ENCODE measurements at regions not wholly inside any gene's neighbourhood (a gene's known extent, or its start where the extent isn't known, plus 50 kb on each side); places are given as distances from the start of the nearest gene placed in this dataset.

- TF ChIP-seq TEAD4 (IDR thresholded peaks at IDR 0.05; ENCODE audit: low read length) (no peak), TEAD4 (CRISPR knock-in tag; IDR thresholded peaks at IDR 0.05; ENCODE audit: borderline replicate concordance) (no peak), LEF1 (IDR thresholded peaks at IDR 0.05) (no peak), NR4A1 (CRISPR knock-in tag; IDR thresholded peaks at IDR 0.05) (no peak), NR4A1 (tag; IDR thresholded peaks at IDR 0.05) (no peak), TFAM (CRISPR knock-in tag; conservative IDR thresholded peaks at IDR 0.05) (no peak), POLR2G (IDR thresholded peaks at IDR 0.05; ENCODE audit: low read depth, low read length) (no peak), HOXB6 (CRISPR knock-in tag; IDR thresholded peaks at IDR 0.05; ENCODE audit: borderline replicate concordance) (no peak), MYC (IDR thresholded peaks at IDR 0.05; ENCODE audit: low read depth, low read length) (no peak), MYC (CRISPR knock-in tag; IDR thresholded peaks at IDR 0.05; ENCODE audit: borderline replicate concordance, low read depth) (no peak), ZNF707 (CRISPR knock-in tag; conservative IDR thresholded peaks at IDR 0.05) (no peak), SPI1 (IDR thresholded peaks at IDR 0.05; ENCODE audit: borderline replicate concordance, low read depth, low read length) (no peak)
Measured at GRCh38 chr9:81798606-81799005, 109.3 kb upstream of the TLE1 start (continued).

- Histone ChIP-seq H3K4me1 (replicated peaks in 1 of 2; ENCODE audit: control insufficient read depth in 2 of 2, insufficient read depth in 2 of 2, low read length in 2 of 2) (no peaks in the 10 kb centered on the region), H4K20me1 (replicated peaks; ENCODE audit: control insufficient read depth, insufficient read depth, low read length) (no peaks in the 10 kb centered on the region), H3K79me2 (ENCODE audit: control insufficient read depth, insufficient read depth, low read length) (no peaks in the 10 kb centered on the region), H3K36me3 (ENCODE audit: control insufficient read depth, insufficient read depth, low read length) (no peaks in the 10 kb centered on the region), H3K4me3 (no peak overlapping the region), H3K4me2 (ENCODE audit: insufficient read depth, low read length) (no peak overlapping the region), H3K9ac (ENCODE audit: insufficient read depth in 1 of 2, low read depth in 2 of 2, low read length in 2 of 2) (no peak overlapping the region), H2AFZ (ENCODE audit: low read depth, low read length) (no peak overlapping the region), H3K9me3 (replicated peaks; ENCODE audit: control insufficient read depth, insufficient read depth, low read depth, low read length) (no peaks in the 10 kb centered on the region), H3K27ac (ENCODE audit: extremely low read depth, low read depth, low read length) (no peak overlapping the region), H3K9me1 (ENCODE audit: control insufficient read depth, insufficient read depth, low read length) (no peaks in the 10 kb centered on the region), H3K27me3 (ENCODE audit: control insufficient read depth in 2 of 2, insufficient read depth in 2 of 2, low read length in 2 of 2) (no peaks in the 10 kb centered on the region)
- WGBS (ENCODE audit: insufficient coverage, low coverage, missing lambda C conversion rate) = no CpG with 5 or more reads among the region's 3 CpGs
- ChIA-PET POLR2A (no interaction called here), CTCF (ENCODE audit: low intra/inter-chr PET ratio) (no interaction called here)
- ATAC-seq (no peak), FAIRE-seq (no peak), DNase-seq (ENCODE audit: extremely low read depth in 1 of 4, low spot score in 3 of 4) (no peak)
- in situ Hi-C loops (cut with MboI) = no loop called here
- intact Hi-C loops (cut with micrococcal nuclease) = no loop called here
- TF ChIP-seq SMARCA4 (IDR thresholded peaks at IDR 0.05) (no peak), TCF7L2 (IDR thresholded peaks at IDR 0.05; ENCODE audit: low read depth, low read length) (no peak), TEAD4 (IDR thresholded peaks at IDR 0.05; ENCODE audit: low read length) (no peak), TEAD4 (CRISPR knock-in tag; IDR thresholded peaks at IDR 0.05; ENCODE audit: borderline replicate concordance) (no peak), XRCC4 (IDR thresholded peaks at IDR 0.05; ENCODE audit: extremely low read depth, insufficient read depth, insufficient read length) (no peak), HEY1 (CRISPR knock-in tag; IDR thresholded peaks at IDR 0.05; ENCODE audit: borderline replicate concordance) (no peak), ZNF384 (IDR thresholded peaks at IDR 0.05; ENCODE audit: low read depth, low read length) (no peak), HLTF (IDR thresholded peaks at IDR 0.05) (no peak), RBM39 (optimal IDR thresholded peaks at IDR 0.05; ENCODE audit: low read depth, low read length) (no peak), RFX7 (CRISPR knock-in tag; IDR thresholded peaks at IDR 0.05) (no peak)
- BruUV-seq (replicated peaks) = no TSS peak
Measured at GRCh38 chr9:81801190-81801589, 111.8 kb upstream of the TLE1 start.

Measured in K562 (cell line).